Transverse colon (tissue), 3 donors: ENCODE measurements at regions not wholly inside any gene's neighbourhood (a gene's known extent, or its start where the extent isn't known, plus 50 kb on each side); places are given as distances from the start of the nearest gene placed in this dataset.
"Not testable (repeated sequence)": the region's sequence is repeated elsewhere in the genome, so short reads cannot be mapped to it uniquely, and the experiment has no call there.

Source experiments
- POLR2A ChIP-seq: fragments of 450-650 bp; IDR thresholded peaks from one replicate; pipeline ENCODE4 v1.6.1; 2016; ENCODE audit warnings: antibody characterized with exemption, mild to moderate bottlenecking, moderate library complexity
- TF ChIP-seq, protein P1 (sequence below), 5 experiments: fragments of 200-600 bp in 3 of 5; fragments of 450-650 bp in 2 of 5; sonication (generic) in 3 of 5; IDR thresholded peaks; 1 replicate in 2 of 5; 2 replicates in 3 of 5; pipeline ENCODE4 v1.5.1; 2016 to 2017; ENCODE audit warnings: antibody characterized with exemption in 5 of 5, inconsistent platforms in 3 of 5, mild to moderate bottlenecking in 2 of 5, moderate library complexity in 1 of 5

DNA sequence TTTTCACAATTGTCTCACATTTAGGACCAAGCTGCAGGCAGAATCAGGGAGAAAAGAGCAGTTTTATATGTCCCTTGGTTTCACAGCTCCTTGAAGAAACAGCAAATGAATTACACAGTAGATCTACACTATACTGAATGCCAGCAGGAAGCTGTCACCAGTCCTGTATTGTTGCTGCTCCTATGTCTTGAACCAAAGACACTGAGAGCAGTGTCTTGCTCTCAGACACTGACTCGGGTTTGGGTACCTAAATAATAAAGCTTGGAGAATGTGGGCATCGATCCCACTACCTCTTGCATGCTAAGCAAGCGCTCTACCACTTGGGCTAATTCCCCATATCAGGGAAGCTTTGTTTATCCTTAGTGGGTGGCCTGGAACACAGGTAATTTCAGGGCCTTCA is 552.7 kb downstream of the PRIM2 start:
- not testable (repeated sequence) for TF ChIP-seq POLR2A
- TF ChIP-seq, protein P1, sequence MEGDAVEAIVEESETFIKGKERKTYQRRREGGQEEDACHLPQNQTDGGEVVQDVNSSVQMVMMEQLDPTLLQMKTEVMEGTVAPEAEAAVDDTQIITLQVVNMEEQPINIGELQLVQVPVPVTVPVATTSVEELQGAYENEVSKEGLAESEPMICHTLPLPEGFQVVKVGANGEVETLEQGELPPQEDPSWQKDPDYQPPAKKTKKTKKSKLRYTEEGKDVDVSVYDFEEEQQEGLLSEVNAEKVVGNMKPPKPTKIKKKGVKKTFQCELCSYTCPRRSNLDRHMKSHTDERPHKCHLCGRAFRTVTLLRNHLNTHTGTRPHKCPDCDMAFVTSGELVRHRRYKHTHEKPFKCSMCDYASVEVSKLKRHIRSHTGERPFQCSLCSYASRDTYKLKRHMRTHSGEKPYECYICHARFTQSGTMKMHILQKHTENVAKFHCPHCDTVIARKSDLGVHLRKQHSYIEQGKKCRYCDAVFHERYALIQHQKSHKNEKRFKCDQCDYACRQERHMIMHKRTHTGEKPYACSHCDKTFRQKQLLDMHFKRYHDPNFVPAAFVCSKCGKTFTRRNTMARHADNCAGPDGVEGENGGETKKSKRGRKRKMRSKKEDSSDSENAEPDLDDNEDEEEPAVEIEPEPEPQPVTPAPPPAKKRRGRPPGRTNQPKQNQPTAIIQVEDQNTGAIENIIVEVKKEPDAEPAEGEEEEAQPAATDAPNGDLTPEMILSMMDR (IDR thresholded peaks at IDR 0.05) = not testable (repeated sequence)
